HEK293T (cell line): ENCODE measurements at regions not wholly inside any gene's neighbourhood (a gene's known extent, or its start where the extent isn't known, plus 50 kb on each side); places are given as distances from the start of the nearest gene placed in this dataset.

Experiments
- BHLHE40 ChIP-seq: fragments of 450-650 bp; IDR thresholded peaks from 2 replicates; pipeline ENCODE4 v1.6.1; 2016; ENCODE audit warnings: mild to moderate bottlenecking, moderate library complexity, borderline replicate concordance
- HDGF ChIP-seq: fragments of 450-650 bp; IDR thresholded peaks from 2 replicates; pipeline ENCODE4 v1.6.1; 2017; ENCODE audit warnings: antibody characterized with exemption, borderline replicate concordance
- L3MBTL2 ChIP-seq: fragments of 450-650 bp; conservative IDR thresholded peaks from 2 replicates; pipeline ENCODE4 v1.6.1; 2016; ENCODE audit warnings: mild to moderate bottlenecking
- SP1 ChIP-seq: fragments of 450-650 bp; IDR thresholded peaks from 2 replicates; pipeline ENCODE4 v1.6.1; 2017
- TARDBP ChIP-seq: fragments of 450-650 bp; IDR thresholded peaks from 2 replicates; pipeline ENCODE4 v1.6.1; 2016

- TF ChIP-seq BHLHE40 (no peak), SP1 (no peak), L3MBTL2 (no peak), TARDBP (no peak), HDGF (no peak)
Observed at GRCh38 chr3:106805625-106806024, 571.6 kb upstream of the CCDC54 start.
